Endometrial microvascular endothelial cells (primary cell): ENCODE measurements at regions not wholly inside any gene's neighbourhood (a gene's known extent, or its start where the extent isn't known, plus 50 kb on each side); places are given as distances from the start of the nearest gene placed in this dataset.
"Not testable (repeated sequence)": the region's sequence is repeated elsewhere in the genome, so short reads cannot be mapped to it uniquely, and the experiment has no call there.

Experiments used
- in situ Hi-C: cut with HindIII; loops from 2 replicates; pipeline ENCODE4 v1.10.0; 2017; ENCODE audit warnings: low sequenced_read_pairs, low pct_unique_long_range_greater_than_20kb; ENCODE audit errors: inconsistent ontology term

- in situ Hi-C loops: no loop called here
Observed at GRCh38 chr1:29631836-29632805, 395.8 kb downstream of the PTPRU start.

- in situ Hi-C loops: no loop called here
Observed at GRCh38 chr1:29631361-29631760, 395.0 kb downstream of the PTPRU start.

GRCh38 chr1:29630756-29631155 is 394.4 kb downstream of the PTPRU start:
- in situ Hi-C loops: no loop called here

- in situ Hi-C loops: no loop called here
Observed at GRCh38 chr1:29629814-29630516, 393.6 kb downstream of the PTPRU start.

GRCh38 chr1:29629401-29629800 is 393.1 kb downstream of the PTPRU start:
- in situ Hi-C loops: no loop called here

DNA sequence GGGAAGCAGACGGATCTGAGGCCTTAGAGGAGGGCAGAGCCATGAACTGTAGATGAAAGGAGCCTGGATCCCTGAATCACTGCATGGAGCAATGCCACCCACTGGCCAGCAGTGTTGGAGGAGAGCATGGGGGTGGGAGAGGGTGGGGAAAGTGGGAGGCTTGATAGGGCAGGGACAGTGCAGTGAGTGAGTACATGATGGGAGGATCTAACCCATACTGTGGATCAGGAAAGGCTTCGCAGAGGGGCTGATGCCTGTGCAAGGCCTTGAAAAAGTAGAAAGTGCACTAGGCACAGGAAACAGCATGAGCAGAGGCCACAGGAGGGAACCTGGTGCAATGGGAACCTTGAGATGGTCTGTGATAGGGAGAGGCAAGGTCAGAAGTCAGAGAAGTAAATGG is 391.9 kb downstream of the PTPRU start:
- in situ Hi-C loops: no loop called here

- in situ Hi-C loops: no loop called here
Observed at GRCh38 chr1:29626726-29627125, 390.4 kb downstream of the PTPRU start.

DNA sequence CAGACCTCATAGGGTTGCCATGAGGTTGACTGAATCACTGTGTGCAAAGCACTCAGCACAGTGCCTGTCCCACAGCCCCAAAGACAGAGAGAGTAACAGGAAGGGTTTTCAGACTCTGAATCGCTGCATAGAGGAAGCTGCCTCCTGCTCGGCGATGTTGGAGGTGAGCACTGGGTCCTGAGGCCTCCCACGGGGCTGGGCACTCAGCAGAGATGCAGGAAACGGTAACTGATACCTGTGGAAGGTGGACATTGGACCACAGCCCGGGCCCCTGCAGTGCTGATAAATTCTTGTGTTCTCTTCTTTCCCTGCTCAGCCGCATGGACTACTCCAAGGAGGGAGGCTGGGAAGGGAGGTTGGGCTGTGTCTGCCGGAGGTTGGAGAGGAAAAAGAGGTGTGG is 389.7 kb downstream of the PTPRU start:
- in situ Hi-C loops: no loop called here

DNA sequence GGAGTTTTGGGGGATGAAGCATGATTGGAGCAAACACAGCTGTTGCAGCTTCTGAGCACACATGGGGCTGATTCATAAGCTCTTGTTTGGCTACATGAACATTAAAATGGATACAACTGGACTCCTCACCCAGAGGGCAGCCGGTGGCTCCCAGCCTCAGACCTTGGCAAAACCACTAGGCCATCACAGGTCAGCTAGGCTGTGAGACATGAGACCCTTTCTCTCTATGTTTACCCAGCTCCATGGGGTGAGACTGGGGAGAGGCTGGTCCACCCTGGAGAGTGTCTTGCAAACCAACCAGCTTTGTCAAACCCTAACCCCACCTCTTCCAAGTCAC is 388.7 kb downstream of the PTPRU start:
- in situ Hi-C loops: no loop called here

GRCh38 chr1:29624320-29625083 is 388.2 kb downstream of the PTPRU start:
- in situ Hi-C loops: no loop called here

GRCh38 chr1:29623501-29623900 is 387.2 kb downstream of the PTPRU start:
- in situ Hi-C loops: no loop called here

GRCh38 chr1:29621826-29622435 is 385.6 kb downstream of the PTPRU start:
- in situ Hi-C loops: no loop called here

DNA sequence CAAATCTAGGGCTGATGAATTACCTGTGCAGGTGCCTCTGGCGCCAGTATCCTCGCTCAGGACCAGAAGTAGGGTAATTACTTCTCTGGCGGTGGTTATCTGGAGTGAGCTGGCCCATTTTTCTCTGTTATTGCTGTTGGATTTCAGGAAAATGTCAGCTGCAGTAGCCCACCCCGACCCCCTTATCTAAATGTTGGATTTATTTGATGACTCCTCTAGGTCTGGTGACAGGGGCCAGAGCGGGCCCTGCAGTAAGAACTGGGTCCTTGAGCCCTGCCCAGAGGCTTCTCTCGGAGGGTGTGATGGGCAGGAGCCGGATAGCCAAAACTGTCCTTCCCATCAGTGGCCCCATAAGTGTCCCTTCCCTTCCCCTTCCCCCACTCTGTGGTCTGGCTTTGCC is 384.3 kb downstream of the PTPRU start:
- in situ Hi-C loops: no loop called here

DNA sequence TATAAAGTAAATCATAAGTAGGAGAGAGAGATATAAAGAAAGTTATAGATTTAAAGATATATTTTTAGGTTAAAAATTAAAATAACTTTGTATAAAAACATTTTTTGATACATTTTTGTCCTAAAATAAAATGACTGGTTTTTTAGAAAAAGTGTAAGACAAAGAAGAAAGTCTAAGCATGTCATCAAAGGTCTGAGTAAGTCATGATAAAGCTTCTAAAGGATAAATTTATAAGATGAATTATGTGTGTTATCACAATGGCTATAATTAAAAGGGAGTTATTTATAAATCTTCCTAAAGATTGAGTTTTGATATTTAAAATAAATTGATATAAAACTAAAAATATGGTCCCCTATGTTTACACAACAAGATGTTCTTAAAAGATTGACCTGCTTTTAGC is 370.9 kb downstream of the PTPRU start:
- in situ Hi-C loops: no loop called here

DNA sequence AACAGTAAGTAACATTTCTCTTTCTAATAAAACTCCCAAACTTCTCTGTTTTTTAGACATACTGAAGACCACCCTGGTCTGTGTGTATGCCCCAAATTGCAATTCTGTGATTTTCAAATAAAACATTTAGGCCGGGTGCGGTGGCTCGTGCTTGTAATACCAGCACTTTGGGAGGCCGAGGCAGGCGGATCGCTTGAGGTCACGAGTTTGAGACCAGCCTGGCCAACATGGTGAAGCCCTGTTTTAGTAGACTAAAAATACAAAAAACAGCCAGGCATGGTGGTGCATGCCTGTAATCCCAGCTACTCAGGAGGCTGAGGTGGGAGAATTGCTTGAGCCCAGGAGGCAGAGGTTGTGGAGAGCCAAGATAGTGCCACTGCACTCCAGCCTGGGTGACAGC is 368.5 kb downstream of the PTPRU start:
- in situ Hi-C loops: not testable (repeated sequence)

DNA sequence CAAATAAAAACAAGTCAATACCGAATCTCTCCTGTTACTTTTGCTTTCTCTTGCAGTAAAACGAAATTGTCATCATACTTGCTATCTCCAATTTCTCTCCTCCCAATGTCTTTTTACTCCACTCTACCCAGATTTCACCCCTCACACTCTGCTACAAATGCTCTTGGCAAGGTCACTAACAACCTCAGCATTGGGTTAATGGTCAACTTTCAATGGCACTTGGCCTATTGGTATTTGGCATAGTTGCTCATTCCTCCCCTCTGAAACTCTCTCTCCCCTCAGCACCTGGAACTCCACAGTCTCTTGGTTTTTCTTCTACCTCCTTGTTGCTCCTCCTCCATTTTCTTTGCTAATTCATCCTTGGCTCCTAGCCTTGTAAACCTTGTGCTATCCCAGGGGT is 367.3 kb downstream of the PTPRU start:
- in situ Hi-C loops: no loop called here

GRCh38 chr1:29602203-29602602 is 365.9 kb downstream of the PTPRU start:
- in situ Hi-C loops: no loop called here

DNA sequence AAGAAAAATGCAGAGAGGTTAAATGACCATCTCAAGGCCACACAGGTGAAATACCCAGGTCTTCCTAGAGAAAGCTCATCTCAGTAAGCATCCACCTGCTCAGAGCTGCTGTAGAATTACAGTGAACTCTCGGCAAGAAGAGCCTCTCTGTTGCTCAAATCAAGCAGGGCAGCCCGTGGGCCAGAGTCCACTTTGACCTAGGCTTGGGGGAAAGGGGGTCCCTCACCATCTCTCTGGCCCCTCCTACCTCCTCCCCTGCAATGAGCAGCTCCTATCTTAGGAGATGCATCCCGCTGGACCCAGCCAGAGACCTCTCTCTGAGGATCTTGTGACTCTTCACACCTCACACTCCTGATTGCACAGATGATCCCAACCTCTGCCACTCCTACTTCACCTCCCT is 364.7 kb downstream of the PTPRU start:
- in situ Hi-C loops: no loop called here

DNA sequence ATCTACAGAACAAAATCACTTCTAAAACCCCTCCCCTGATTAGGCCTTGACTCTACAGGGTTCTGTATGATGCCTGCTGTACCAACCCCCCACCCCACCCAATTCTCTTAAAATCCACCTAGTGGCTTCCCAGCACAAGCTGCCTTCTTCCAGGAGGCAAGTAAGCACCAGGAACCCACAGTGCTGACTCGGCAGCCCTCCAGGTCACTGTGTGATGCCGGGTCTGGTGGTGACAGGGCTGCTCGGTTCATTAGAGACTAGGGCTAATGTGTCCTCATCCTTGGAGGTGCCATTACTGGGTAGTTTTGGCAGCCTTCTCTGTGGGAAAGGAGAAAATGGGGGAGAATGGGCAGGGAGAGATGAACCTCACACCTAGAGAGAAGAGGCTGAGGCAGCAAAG is 363.5 kb downstream of the PTPRU start:
- in situ Hi-C loops: no loop called here
